ENCODE measurements at regions not wholly inside any gene's neighbourhood (a gene's known extent, or its start where the extent isn't known, plus 50 kb on each side); places are given as distances from the start of the nearest gene placed in this dataset.

DNA sequence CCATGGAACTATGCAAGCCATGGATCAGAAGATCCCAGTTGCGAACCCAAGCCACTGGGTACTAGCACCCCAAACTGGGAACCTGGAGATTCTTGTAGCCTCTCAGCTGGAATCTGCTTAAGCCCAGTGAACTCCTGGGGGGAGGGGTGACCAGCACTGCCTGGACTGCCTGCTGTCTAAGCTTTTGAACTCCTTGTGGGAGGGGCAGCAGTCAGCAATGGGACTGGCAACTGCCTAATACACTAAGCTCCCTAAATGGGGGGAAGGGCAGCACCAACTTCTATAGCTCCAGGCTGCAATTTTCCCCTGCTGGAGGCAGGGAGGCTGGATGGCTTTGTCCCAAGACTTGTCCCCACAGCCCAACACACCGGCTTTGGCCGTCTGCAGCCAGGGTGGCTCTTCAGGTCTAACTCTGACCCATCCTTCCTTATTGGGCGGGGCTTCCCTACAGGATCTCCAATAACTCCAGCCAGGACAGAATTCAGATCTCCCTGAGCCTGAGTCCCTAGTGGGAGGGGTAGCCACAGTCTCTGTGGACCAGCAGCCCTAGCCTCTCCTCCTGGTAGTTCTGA lies 485.1 kb downstream of the SOX5 start:
- DNase-seq = no peak

DNA sequence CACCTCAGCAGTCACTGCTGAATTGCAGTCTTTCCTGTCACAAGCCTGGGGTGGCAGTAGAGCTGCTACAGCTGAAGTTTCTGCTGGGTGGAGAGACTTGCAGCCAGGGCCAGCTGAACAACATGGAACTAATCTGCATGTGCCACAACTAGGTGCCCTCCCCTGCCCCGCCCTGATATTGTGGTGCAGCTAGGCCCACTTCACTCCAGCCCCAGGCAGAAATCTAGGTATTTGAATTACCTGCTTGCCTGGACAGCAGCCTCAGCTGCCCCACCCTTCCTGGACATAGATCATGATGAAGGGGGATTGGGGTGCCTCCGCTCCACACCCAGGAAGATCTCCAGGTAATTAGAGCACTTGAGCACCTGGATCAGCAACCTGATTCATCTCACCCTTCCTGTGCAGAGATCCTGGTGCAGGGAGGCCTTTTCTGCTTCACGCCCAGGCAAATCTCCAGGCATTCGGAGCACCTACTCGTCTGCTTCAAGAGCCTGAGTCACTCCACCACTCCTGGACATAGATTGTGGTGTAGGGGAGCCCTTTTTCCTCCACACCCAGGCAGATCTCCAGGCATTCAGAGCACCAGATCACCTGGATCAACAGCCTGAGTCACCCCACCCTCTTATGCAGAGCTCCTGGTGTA lies 477.0 kb downstream of the SOX5 start:
- no peak for DNase-seq

DNA sequence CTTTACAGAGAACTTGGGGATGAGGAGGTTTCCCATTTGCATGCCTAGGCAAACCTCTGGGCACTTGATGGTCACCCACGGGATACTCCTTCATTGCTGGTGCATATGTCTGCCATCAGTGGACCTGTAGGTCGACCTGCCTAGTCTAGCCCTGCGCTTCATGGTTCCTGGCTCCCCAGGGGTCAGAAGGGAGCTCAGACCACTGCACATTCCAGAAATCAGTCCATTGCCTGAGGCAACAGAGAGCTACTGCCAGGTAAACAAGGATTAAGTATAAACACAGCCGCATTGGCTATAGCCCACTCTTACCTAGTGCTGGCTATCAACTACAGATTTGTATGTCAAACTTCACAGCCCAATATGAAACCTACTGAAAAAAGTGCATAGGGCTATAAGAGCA lies 476.4 kb downstream of the SOX5 start:
- no peak for DNase-seq

GRCh38 chr12:23474438-23474976 lies 475.0 kb downstream of the SOX5 start:
- DNase-seq = no peak
